Body of pancreas (tissue), 4 donors: ENCODE measurements at regions not wholly inside any gene's neighbourhood (a gene's known extent, or its start where the extent isn't known, plus 50 kb on each side); places are given as distances from the start of the nearest gene placed in this dataset.

ENCODE experiments used
- CTCF ChIP-seq, 7 experiments: fragments of 450-650 bp in 4 of 7; fragments of 200-600 bp in 3 of 7; sonication (generic) in 3 of 7; IDR thresholded peaks; one replicate each; pipeline ENCODE4 v1.5.1; 2016 to 2019; ENCODE audit warnings: antibody characterized with exemption in 7 of 7
- POLR2A ChIP-seq, 3 donors: fragments of 450-650 bp; IDR thresholded peaks; one replicate each; pipeline ENCODE4 v1.6.1; 2016; ENCODE audit warnings: antibody characterized with exemption in 3 of 3, mild to moderate bottlenecking in 2 of 3

GRCh38 chr6:44511126-44511525, 123.6 kb downstream of the CDC5L start:
- TF ChIP-seq CTCF (IDR thresholded peaks at IDR 0.05) = no peak
- no peak for TF ChIP-seq POLR2A (IDR thresholded peaks at IDR 0.05)
